HCT116 (cell line): ENCODE measurements at regions not wholly inside any gene's neighbourhood (a gene's known extent, or its start where the extent isn't known, plus 50 kb on each side); places are given as distances from the start of the nearest gene placed in this dataset.
A peak's percentile ranks its signal among the peaks of the same experiment; 100 is the strongest.

Experiments used
- ATAC-seq: fragments of 200-7000 bp; cut with Tn5 transposase; 2 replicates; pipeline ENCODE4 v1.9.1; 2020; ENCODE audit warnings: mild to moderate bottlenecking, moderate library complexity
- BruUV-seq: library from RNA; stranded (reverse); fragments of 400-500 nt; replicated peaks from 2 replicates; lab custom pipeline; 2021; lab: Mats Ljungman, UMichigan
- CTCF ChIA-PET: fragments of 300-600 bp; sonication (Branson Sonifier 250); formaldehyde crosslinking; loops from one replicate; lab custom pipeline; 2021; ENCODE audit warnings: antibody characterized with exemption; lab: Charles Lee
- POLR2A ChIA-PET: fragments of 300-600, 350-600 bp; sonication (Branson Sonifier 250); formaldehyde crosslinking; loops from one replicate; lab custom pipeline; 2021; ENCODE audit warnings: antibody characterized with exemption; lab: Charles Lee
- RAD21 ChIA-PET, 2 experiments: fragments of 300-600 bp; sonication (Branson Sonifier 250); formaldehyde crosslinking; loops; one replicate each; lab custom pipeline; 2023; ENCODE audit warnings: low total read pairs in 2 of 2; ENCODE audit not compliant: uncharacterized antibody in 2 of 2, unreplicated experiment in 2 of 2, low non-redundant PET in 1 of 2; lab: Charles Lee
- DNase-seq: peaks from one replicate; pipeline ENCODE4 v3.0.0-alpha.2; 2010; ENCODE audit warnings: low read depth, low spot score
- H2AFZ ChIP-seq: fragments of 200-600 bp; shearing (Covaris generic), sonication (generic); 2 replicates; pipeline ENCODE4 v1.6.1; 2017; ENCODE audit warnings: low read depth, mixed run types, mixed read lengths, antibody characterized with exemption, low read length; ENCODE audit not compliant: poor library complexity, severe bottlenecking
- H3K27ac ChIP-seq: 2 replicates; pipeline ENCODE4 v1.5.1; 2012; ENCODE audit warnings: low read depth, low read length
- H3K27me3 ChIP-seq: fragments of 200-600 bp; sonication (generic); 2 replicates; pipeline ENCODE4 v1.6.1; 2016; ENCODE audit warnings: mixed run types, low read length, mixed read lengths; ENCODE audit not compliant: insufficient read depth
- H3K36me3 ChIP-seq, 2 experiments: fragments of 200-500 bp in 1 of 2; fragments of 200-600 bp in 1 of 2; sonication (Bioruptor generic) in 1 of 2; sonication (generic) in 1 of 2; 2 replicates each; pipeline versions ENCODE4 v1.5.1 to v1.6.1; 2014 to 2016; ENCODE audit warnings: low read length in 2 of 2, inconsistent platforms in 1 of 2, mixed read lengths in 1 of 2, mixed run types in 1 of 2; ENCODE audit not compliant: insufficient read depth in 2 of 2, control insufficient read depth in 1 of 2
- H3K4me1 ChIP-seq, 2 experiments: fragments of 200-600 bp in 1 of 2; sonication (generic) in 1 of 2; 2 replicates each; pipeline versions ENCODE4 v1.5.1 to v1.6.1; 2012 to 2017; ENCODE audit warnings: low read length in 2 of 2, inconsistent platforms in 1 of 2, mild to moderate bottlenecking in 1 of 2, mixed read lengths in 1 of 2, mixed run types in 1 of 2, moderate library complexity in 1 of 2; ENCODE audit not compliant: insufficient read depth in 2 of 2, control insufficient read depth in 1 of 2
- H3K4me2 ChIP-seq: fragments of 200-600 bp; sonication (generic); 2 replicates; pipeline ENCODE4 v1.6.1; 2017; ENCODE audit warnings: mixed run types, low read length, mixed read lengths
- H3K4me3 ChIP-seq, 2 experiments: fragments of 200-600 bp in 1 of 2; sonication (generic) in 1 of 2; replicated peaks in 1 of 2; 2 replicates each; pipeline ENCODE4 v1.5.1; 2011 to 2016; ENCODE audit warnings: low read length in 2 of 2, control low read depth in 1 of 2, low read depth in 1 of 2, mild to moderate bottlenecking in 1 of 2, mixed read lengths in 1 of 2, mixed run types in 1 of 2
- H3K79me2 ChIP-seq: fragments of 200-600 bp; sonication (generic); 2 replicates; pipeline ENCODE4 v1.6.1; 2017; ENCODE audit warnings: mild to moderate bottlenecking, mixed run types, low read length, moderate library complexity, mixed read lengths; ENCODE audit not compliant: insufficient read depth
- H3K9ac ChIP-seq: fragments of 200-600 bp; sonication (generic); 2 replicates; pipeline ENCODE4 v1.6.1; 2016; ENCODE audit warnings: low read length, mixed read lengths
- H3K9me2 ChIP-seq: fragments of 200-600 bp; sonication (generic), shearing (Covaris generic); 2 replicates; pipeline ENCODE4 v1.6.1; 2017; ENCODE audit warnings: mixed run types, mild to moderate bottlenecking, moderate library complexity; ENCODE audit not compliant: insufficient read depth
- H3K9me3 ChIP-seq, 2 experiments: fragments of 200-500 bp in 1 of 2; fragments of 200-600 bp in 1 of 2; sonication (Bioruptor generic) in 1 of 2; sonication (generic) in 1 of 2; 2 replicates each; pipeline ENCODE4 v1.6.1; 2014 to 2017; ENCODE audit warnings: low read length in 2 of 2, mixed read lengths in 2 of 2, inconsistent platforms in 1 of 2, low read depth in 1 of 2, mild to moderate bottlenecking in 1 of 2, mixed run types in 1 of 2, moderate library complexity in 1 of 2; ENCODE audit not compliant: control insufficient read depth in 1 of 2, insufficient read depth in 1 of 2
- H4K20me1 ChIP-seq: fragments of 200-600 bp; sonication (generic), shearing (Covaris generic); 2 replicates; pipeline ENCODE4 v1.6.1; 2017; ENCODE audit warnings: mixed run types, mild to moderate bottlenecking, moderate library complexity; ENCODE audit not compliant: insufficient read depth
- CTCF ChIP-seq, 3 experiments: fragments of 200-600 bp in 1 of 3; sonication (generic) in 1 of 3; IDR thresholded peaks in 2 of 3; conservative IDR thresholded peaks in 1 of 3; 2 replicates each; pipeline ENCODE4 v1.5.1; 2012 to 2017; ENCODE audit warnings: low read depth in 2 of 3, low read length in 2 of 3, antibody characterized with exemption in 1 of 3, borderline replicate concordance in 1 of 3, control low read depth in 1 of 3, mild to moderate bottlenecking in 1 of 3, mixed read lengths in 1 of 3, mixed run types in 1 of 3, moderate library complexity in 1 of 3; ENCODE audit not compliant: insufficient read depth in 1 of 3
- RAD21 ChIP-seq: IDR thresholded peaks from 2 replicates; pipeline ENCODE4 v1.6.1; 2012; ENCODE audit warnings: low read depth, mild to moderate bottlenecking
- ZBTB33 ChIP-seq: IDR thresholded peaks from 2 replicates; pipeline ENCODE4 v1.6.1; 2011; ENCODE audit warnings: mild to moderate bottlenecking, low read length, moderate library complexity; ENCODE audit not compliant: insufficient replicate concordance; ENCODE audit errors: extremely low read depth
- intact Hi-C: fragments of 100-400 bp; cut with micrococcal nuclease; formaldehyde crosslinking; loops from 2 replicates; pipeline ENCODE4 v1.10.0; 2022

DNA sequence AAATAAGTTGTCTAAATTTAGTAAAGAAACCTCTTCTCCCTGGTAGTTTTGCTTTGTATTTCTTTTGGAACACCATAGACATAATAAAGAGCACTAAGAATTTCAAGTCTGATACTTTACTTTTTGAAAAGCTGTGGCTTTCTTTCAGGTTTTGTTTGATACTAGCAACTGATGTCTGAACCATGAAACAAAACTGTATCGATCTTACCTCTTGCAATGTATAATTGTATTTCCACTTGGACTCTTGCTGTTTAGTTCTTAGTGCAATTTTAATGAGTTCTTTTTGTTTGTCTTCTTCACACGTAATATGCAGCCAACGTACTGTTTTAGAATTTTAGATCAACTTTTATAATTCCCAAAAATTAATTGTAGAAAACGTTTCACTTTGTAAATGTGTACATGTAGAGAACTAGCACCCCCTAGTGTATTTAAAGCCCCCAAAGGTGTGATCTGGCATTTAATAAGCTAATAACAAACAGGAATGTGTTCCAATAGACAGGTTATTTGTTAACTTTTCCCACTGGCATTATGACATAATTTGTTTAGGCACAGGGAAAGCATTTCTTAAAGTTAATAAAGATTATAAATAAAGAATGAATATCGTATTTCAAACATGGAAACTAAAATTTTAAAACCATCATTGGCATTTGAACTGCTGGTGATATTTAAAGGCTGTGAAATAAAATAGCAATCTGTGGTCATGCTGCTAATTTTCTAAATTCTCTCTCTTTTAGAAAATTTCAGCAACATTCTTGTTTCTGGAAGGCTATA lies 289.1 kb upstream of the DNAJC19 start:
- Histone ChIP-seq H3K36me3 (no peaks in the 10 kb centered on the region), H3K4me1 (no peaks in the 10 kb centered on the region), H3K9me2 (no peaks in the 10 kb centered on the region), H3K79me2 (no peaks in the 10 kb centered on the region), H3K4me3 (no peak overlapping the region), H4K20me1 (0 out of 2 replicates have a peak, but pooled peaks cover 4% of the 10 kb centered on the region), H2AFZ (no peak overlapping the region), H3K9ac (no peak overlapping the region), H3K4me2 (no peak overlapping the region), H3K9me3 (no peaks in the 10 kb centered on the region), H3K27ac (no peak overlapping the region), H3K27me3 (peaks cover 49% of the 10 kb centered on the region)
- ChIA-PET POLR2A (no interaction called here), CTCF (interaction anchor here (0.6 to 1.7 kb wide), 7 partner anchors 8 to 589 kb away, joined by 3 to 17 read pairs (median 6); no protein-coding TSS in a partner anchor), RAD21 (no interaction called here)
- DNase-seq (no peak), ATAC-seq (no peak)
- peak; percentile 50 for TF ChIP-seq RAD21
- peak; percentile 14 to 38 (median 16); a peak in 3 of 6 replicates for TF ChIP-seq CTCF (IDR thresholded peaks at IDR 0.05 in 2 of 3, conservative IDR thresholded peaks at IDR 0.05 in 1 of 3; ENCODE audit: borderline replicate concordance in 1 of 3, insufficient read depth in 1 of 3, low read depth in 2 of 3, low read length in 2 of 3)
- TF ChIP-seq ZBTB33: no peak
- no TSS peak for BruUV-seq
- intact Hi-C loops: loop anchor here (10.0 kb wide), 1 partner anchor 474 kb away; no protein-coding TSS in a partner anchor
